ENCODE measurements at regions not wholly inside any gene's neighbourhood (a gene's known extent, or its start where the extent isn't known, plus 50 kb on each side); places are given as distances from the start of the nearest gene placed in this dataset.

- no peak overlapping the region for H3K4me3 ChIP-seq (ENCODE audit: low read depth, low read length)
- no peak for TF ChIP-seq CTCF (IDR thresholded peaks at IDR 0.05; ENCODE audit: low read depth, low read length)
Measured at GRCh38 chr7:69130396-69130795, 467.9 kb upstream of the AUTS2 start.

- no peak for TF ChIP-seq CTCF (IDR thresholded peaks at IDR 0.05; ENCODE audit: low read depth, low read length)
- no peak overlapping the region for H3K4me3 ChIP-seq (ENCODE audit: low read depth, low read length)
Measured at GRCh38 chr7:69134316-69134715, 464.0 kb upstream of the AUTS2 start.

- H3K4me3 ChIP-seq (ENCODE audit: low read depth, low read length) = no peak overlapping the region
- TF ChIP-seq CTCF (IDR thresholded peaks at IDR 0.05; ENCODE audit: low read depth, low read length) = no peak
Measured at GRCh38 chr7:69147631-69148030, 450.6 kb upstream of the AUTS2 start.

DNA sequence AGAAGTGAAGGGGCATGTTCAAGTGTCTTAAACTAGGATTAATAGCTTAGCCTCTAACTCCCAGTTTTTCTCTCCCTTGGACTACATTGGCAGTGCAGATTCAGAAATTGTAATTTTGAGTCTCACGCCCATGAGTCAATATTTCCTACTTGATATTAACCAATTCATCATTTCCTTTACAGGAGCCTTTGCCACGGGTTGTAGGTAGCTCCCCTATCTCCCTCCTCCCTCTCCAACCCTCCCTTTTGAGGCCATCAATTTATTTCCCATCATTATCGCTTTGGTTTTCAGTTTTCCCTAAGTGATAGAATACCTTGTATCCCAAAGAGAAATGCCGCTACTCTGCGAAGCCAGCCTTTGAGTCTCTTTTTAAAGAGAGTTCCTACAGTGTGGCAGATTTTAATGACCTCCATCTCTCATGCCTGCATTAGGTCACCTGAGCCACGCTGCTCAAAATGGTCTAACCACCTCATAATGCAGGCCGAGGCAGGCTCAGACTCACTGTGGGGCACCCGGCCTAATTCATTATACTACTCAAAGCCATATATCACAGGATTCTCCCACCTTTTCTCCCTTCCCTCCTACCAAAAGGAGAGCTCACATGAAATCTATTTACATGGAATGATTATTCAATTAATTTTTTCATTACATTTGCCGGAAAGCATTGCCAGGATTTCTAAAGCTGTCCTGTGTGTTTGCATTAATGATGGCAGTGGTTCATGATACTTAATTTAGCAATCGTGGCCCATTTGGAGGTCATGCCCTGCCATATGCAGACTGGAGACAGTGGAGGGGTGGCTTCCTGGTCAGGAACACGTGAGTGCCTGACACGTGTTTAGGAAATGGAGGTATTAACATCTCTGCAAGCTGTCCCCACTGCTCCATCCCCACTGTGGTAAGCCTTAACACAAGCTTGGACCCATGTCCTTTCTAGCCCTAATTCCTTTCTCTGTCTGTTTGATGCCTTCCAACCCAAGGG lies 448.2 kb upstream of the AUTS2 start:
- H3K4me3 ChIP-seq (ENCODE audit: low read depth, low read length) = no peak overlapping the region
- TF ChIP-seq CTCF (IDR thresholded peaks at IDR 0.05; ENCODE audit: low read depth, low read length) = no peak

- TF ChIP-seq CTCF (IDR thresholded peaks at IDR 0.05; ENCODE audit: low read depth, low read length) = no peak
Measured at GRCh38 chr7:69162326-69162725, 435.9 kb upstream of the AUTS2 start.

DNA sequence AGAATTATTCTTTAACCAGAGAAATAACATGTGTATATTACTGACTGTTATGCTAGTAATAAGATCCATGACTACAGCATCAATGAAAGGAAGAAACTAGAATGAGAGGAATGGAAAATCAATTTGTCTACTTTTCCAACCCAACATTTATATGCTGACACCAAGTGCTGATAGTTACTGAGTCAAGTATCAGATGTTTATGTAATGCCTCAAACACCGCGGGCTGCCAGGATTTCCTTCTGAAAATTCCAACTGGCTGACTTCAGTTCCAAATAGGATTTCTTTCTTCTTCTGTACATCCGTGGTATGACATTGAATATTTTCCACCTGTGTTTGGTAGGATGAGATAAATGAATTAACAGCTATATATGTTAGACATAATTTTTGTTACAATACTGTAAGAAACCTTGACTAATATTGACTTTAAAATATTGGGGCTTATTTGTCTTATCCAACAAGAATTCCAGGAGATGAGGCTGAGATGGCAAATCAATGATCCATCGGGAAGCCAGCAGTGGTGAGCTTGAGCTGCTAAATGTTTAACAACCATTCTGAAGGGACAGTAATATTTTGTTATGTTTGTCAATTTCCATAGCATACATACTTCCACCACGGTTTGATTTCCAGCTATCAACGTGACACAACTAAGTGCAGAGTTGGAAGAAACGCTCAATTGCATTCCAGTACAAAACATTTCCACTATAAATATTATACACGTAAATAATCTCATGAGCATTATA lies 435.2 kb upstream of the AUTS2 start:
- TF ChIP-seq CTCF (IDR thresholded peaks at IDR 0.05; ENCODE audit: low read depth, low read length) = no peak
- H3K4me3 ChIP-seq (ENCODE audit: low read depth, low read length) = no peak overlapping the region

More at GRCh38 chr7:69162326-69162725, 435.9 kb upstream of the AUTS2 start:
- no peak overlapping the region for H3K4me3 ChIP-seq (ENCODE audit: low read depth, low read length)
